KMS-11 (cell line): ENCODE measurements at regions not wholly inside any gene's neighbourhood (a gene's known extent, or its start where the extent isn't known, plus 50 kb on each side); places are given as distances from the start of the nearest gene placed in this dataset.
"Not testable (repeated sequence)": the region's sequence is repeated elsewhere in the genome, so short reads cannot be mapped to it uniquely, and the experiment has no call there.

ENCODE experiments used
- H2AFZ ChIP-seq: fragments of 200-600 bp; sonication (generic); 2 replicates; pipeline ENCODE4 v1.6.1; 2016; ENCODE audit warnings: antibody characterized with exemption, mixed run types, low read depth
- H3K27ac ChIP-seq: fragments of 200-600 bp; sonication (generic); 2 replicates; pipeline ENCODE4 v1.6.1; 2016; ENCODE audit warnings: mild to moderate bottlenecking, mixed run types
- H3K27me3 ChIP-seq: fragments of 200-600 bp; sonication (generic); 2 replicates; pipeline ENCODE4 v1.6.1; 2017; ENCODE audit warnings: mild to moderate bottlenecking, low read depth, mixed run types, moderate library complexity; ENCODE audit not compliant: insufficient read depth
- H3K36me3 ChIP-seq: fragments of 200-600 bp; sonication (generic); 2 replicates; pipeline ENCODE4 v1.6.1; 2017; ENCODE audit warnings: mild to moderate bottlenecking, mixed run types; ENCODE audit not compliant: insufficient read depth
- H3K4me1 ChIP-seq: fragments of 200-600 bp; sonication (generic); 2 replicates; pipeline ENCODE4 v1.6.1; 2016; ENCODE audit warnings: mild to moderate bottlenecking, low read depth, mixed run types; ENCODE audit not compliant: poor library complexity, severe bottlenecking
- H3K4me2 ChIP-seq: fragments of 200-600 bp; sonication (generic); 2 replicates; pipeline ENCODE4 v1.7.0; 2016; ENCODE audit warnings: mild to moderate bottlenecking, mixed run types
- H3K4me3 ChIP-seq: fragments of 200-600 bp; sonication (generic); IDR thresholded peaks from 2 replicates; pipeline ENCODE4 v1.6.1; 2017; ENCODE audit warnings: low read depth, low read length, mixed read lengths; ENCODE audit not compliant: insufficient read depth
- H3K79me2 ChIP-seq: fragments of 200-600 bp; sonication (generic); 2 replicates; pipeline ENCODE4 v1.6.1; 2016; ENCODE audit warnings: low read depth, mixed run types; ENCODE audit not compliant: insufficient read depth
- H3K9ac ChIP-seq: fragments of 200-600 bp; sonication (generic); 2 replicates; pipeline ENCODE4 v1.6.1; 2016; ENCODE audit warnings: mild to moderate bottlenecking, mixed run types
- H4K20me1 ChIP-seq: fragments of 200-600 bp; sonication (generic); 2 replicates; pipeline ENCODE4 v1.6.1; 2016; ENCODE audit warnings: mild to moderate bottlenecking, mixed run types; ENCODE audit not compliant: insufficient read depth
- CTCF ChIP-seq: fragments of 200-600 bp; sonication (generic); conservative IDR thresholded peaks from 2 replicates; pipeline ENCODE4 v1.6.1; 2017; ENCODE audit warnings: low read depth, mild to moderate bottlenecking, antibody characterized with exemption, low read length, moderate library complexity, mixed read lengths

- H3K4me3 ChIP-seq, H3K27me3 ChIP-seq, H3K27ac ChIP-seq, H3K4me1 ChIP-seq, H3K36me3 ChIP-seq, H2AFZ ChIP-seq, H4K20me1 ChIP-seq, H3K4me2 ChIP-seq, H3K79me2 ChIP-seq, H3K9ac ChIP-seq: not testable (repeated sequence)
Observed at GRCh38 chr5:21480054-21480453, 1373.1 kb downstream of the CDH12 start.

- H3K4me2 ChIP-seq, H3K27ac ChIP-seq, H3K79me2 ChIP-seq, H3K9ac ChIP-seq, H3K4me1 ChIP-seq, H3K4me3 ChIP-seq, H3K27me3 ChIP-seq, H4K20me1 ChIP-seq, H2AFZ ChIP-seq, H3K36me3 ChIP-seq: not testable (repeated sequence)
Observed at GRCh38 chr5:21473981-21474380, 1379.2 kb downstream of the CDH12 start.

- not testable (repeated sequence) for H3K4me3 ChIP-seq, H3K27me3 ChIP-seq, H3K36me3 ChIP-seq, H2AFZ ChIP-seq, H4K20me1 ChIP-seq, H3K4me1 ChIP-seq, H3K9ac ChIP-seq, H3K27ac ChIP-seq, H3K79me2 ChIP-seq, H3K4me2 ChIP-seq
Observed at GRCh38 chr5:21473436-21473835, 1379.7 kb downstream of the CDH12 start.

- not testable (repeated sequence) for H3K36me3 ChIP-seq, H4K20me1 ChIP-seq
Observed at GRCh38 chr5:21471691-21472090, 1381.5 kb downstream of the CDH12 start.

GRCh38 chr5:21469523-21470101 is 1383.5 kb downstream of the CDH12 start:
- H3K9ac ChIP-seq, H3K79me2 ChIP-seq, H3K4me3 ChIP-seq, H3K4me1 ChIP-seq, H4K20me1 ChIP-seq, H3K27ac ChIP-seq, H2AFZ ChIP-seq, H3K36me3 ChIP-seq, H3K27me3 ChIP-seq, H3K4me2 ChIP-seq: not testable (repeated sequence)

More at GRCh38 chr5:21471691-21472090, 1381.5 kb downstream of the CDH12 start:
- H3K9ac ChIP-seq, H3K27ac ChIP-seq, H3K27me3 ChIP-seq, H3K4me1 ChIP-seq, H2AFZ ChIP-seq, H3K4me2 ChIP-seq, H3K79me2 ChIP-seq, H3K4me3 ChIP-seq: not testable (repeated sequence)

- not testable (repeated sequence) for H3K9ac ChIP-seq
Observed at GRCh38 chr5:21467544-21467943, 1385.6 kb downstream of the CDH12 start.

GRCh38 chr5:21459744-21460073 is 1393.4 kb downstream of the CDH12 start:
- not testable (repeated sequence) for H3K27me3 ChIP-seq, H3K4me3 ChIP-seq, H3K79me2 ChIP-seq, H4K20me1 ChIP-seq, H3K36me3 ChIP-seq, H3K4me1 ChIP-seq, H3K27ac ChIP-seq, H3K4me2 ChIP-seq
- Histone ChIP-seq H3K9ac (peak overlapping the region; percentile 55; the same call in 1 of the 2 replicates), H2AFZ (peak overlapping the region; percentile 38; the same call in 1 of the 2 replicates)

More at GRCh38 chr5:21467544-21467943, 1385.6 kb downstream of the CDH12 start:
- not testable (repeated sequence) for H3K4me3 ChIP-seq, H4K20me1 ChIP-seq, H3K4me2 ChIP-seq, H3K27me3 ChIP-seq, H3K27ac ChIP-seq, H2AFZ ChIP-seq, H3K36me3 ChIP-seq, H3K4me1 ChIP-seq, H3K79me2 ChIP-seq

GRCh38 chr5:21452449-21452848 is 1400.7 kb downstream of the CDH12 start:
- Histone ChIP-seq H2AFZ (no peak overlapping the region), H4K20me1 (no peaks in the 10 kb centered on the region), H3K4me2 (no peak overlapping the region), H3K27ac (no peak overlapping the region), H3K36me3 (no peaks in the 10 kb centered on the region), H3K4me3 (no peak overlapping the region), H3K79me2 (no peaks in the 10 kb centered on the region), H3K4me1 (no peaks in the 10 kb centered on the region), H3K27me3 (no peaks in the 10 kb centered on the region), H3K9ac (no peak overlapping the region)
- TF ChIP-seq CTCF: no peak
